Upper lobe of left lung (tissue), 6 donors: ENCODE measurements at regions not wholly inside any gene's neighbourhood (a gene's known extent, or its start where the extent isn't known, plus 50 kb on each side); places are given as distances from the start of the nearest gene placed in this dataset.

Experiments
- ATAC-seq, 2 donors: fragments of 200-7000 bp; cut with Tn5 transposase; one replicate each; pipeline ENCODE4 v1.9.1; 2022; ENCODE audit warnings: mild to moderate bottlenecking in 2 of 2, moderate library complexity in 2 of 2; ENCODE audit not compliant: low FRiP score in 2 of 2
- DNase-seq, 2 donors: peaks; one replicate each; pipeline ENCODE4 v3.0.0-alpha.2; 2019 to 2020
- H3K27ac ChIP-seq, 4 donors: fragments of 200-600 bp; sonication (generic); one replicate each; pipeline ENCODE4 v1.5.1; 2016 to 2019
- H3K27me3 ChIP-seq, 4 donors: fragments of 200-600 bp; sonication (generic); one replicate each; pipeline ENCODE4 v1.5.1; 2017 to 2019
- H3K36me3 ChIP-seq, 4 donors: fragments of 200-600 bp; sonication (generic); one replicate each; pipeline ENCODE4 v1.5.1; 2016 to 2019
- H3K4me1 ChIP-seq, 4 donors: fragments of 200-600 bp; sonication (generic); one replicate each; pipeline ENCODE4 v1.5.1; 2018 to 2019
- H3K4me3 ChIP-seq, 4 donors: fragments of 200-600 bp; sonication (generic); one replicate each; pipeline ENCODE4 v1.5.1; 2017 to 2019; ENCODE audit warnings: mild to moderate bottlenecking in 2 of 4, moderate library complexity in 1 of 4
- H3K9me3 ChIP-seq, 4 donors: fragments of 200-600 bp; sonication (generic); one replicate each; pipeline ENCODE4 v1.5.1; 2018 to 2019
- EP300 ChIP-seq, 4 donors: sonication (generic); formaldehyde crosslinking; IDR thresholded peaks; one replicate each; pipeline ENCODE4 v1.5.1; 2017; ENCODE audit warnings: antibody characterized with exemption in 4 of 4, control low read depth in 2 of 4
- POLR2A ChIP-seq, 4 donors: fragments of 450-650 bp; IDR thresholded peaks; one replicate each; pipeline ENCODE4 v1.5.1; 2016 to 2017; ENCODE audit warnings: antibody characterized with exemption in 4 of 4, mild to moderate bottlenecking in 2 of 4
- POLR2AphosphoS5 ChIP-seq, 2 donors: sonication (generic); formaldehyde crosslinking; IDR thresholded peaks; one replicate each; pipeline ENCODE4 v1.5.1; 2017; ENCODE audit warnings: antibody characterized with exemption in 2 of 2
- WGBS, 2 donors: methylation state at CpG; one replicate each; pipeline ENCODE4 v1.1.5; 2017 to 2018; 5-methylcytosine and 5-hydroxymethylcytosine counted together
- TF ChIP-seq, protein P1 (sequence below), 6 experiments: fragments of 450-650 bp in 4 of 6; fragments of 200-600 bp in 2 of 6; sonication (generic) in 2 of 6; IDR thresholded peaks; one replicate each; pipeline ENCODE4 v1.5.1; 2016 to 2019; ENCODE audit warnings: antibody characterized with exemption in 6 of 6
- donor health status: DM: no; HTN: no; CAD: no; lungs with moderate emphysema.
- donor health status: DM: no; HTN: yes; CAD: no; lungs with severe emphysema.

DNA sequence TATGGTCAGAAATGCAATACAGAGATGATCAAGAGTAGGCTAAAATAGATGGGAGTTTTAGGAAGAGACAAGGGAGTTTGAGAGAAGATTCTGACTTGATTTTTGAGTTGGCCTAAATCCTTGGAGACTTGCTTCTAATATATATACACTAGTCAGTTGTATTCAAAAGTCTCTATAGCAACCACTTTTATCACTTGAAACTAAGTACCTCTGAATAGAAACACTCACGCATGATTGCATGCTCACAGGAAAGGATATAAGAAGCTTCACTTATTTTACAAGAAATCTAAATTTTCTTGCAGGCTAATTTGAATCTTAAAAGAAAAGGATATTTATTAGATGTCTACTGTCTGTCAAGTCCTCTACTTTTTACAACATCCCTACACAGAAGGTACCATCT is 316.8 kb downstream of the SNAPC1 start:
- ATAC-seq, result no peak
- no peaks in the 10 kb centered on the region for H3K36me3 ChIP-seq
- no peaks in the 10 kb centered on the region for H3K27me3 ChIP-seq
- no peaks in the 10 kb centered on the region for H3K9me3 ChIP-seq
- no peaks in the 10 kb centered on the region for H3K4me1 ChIP-seq
- H3K27ac ChIP-seq, result no peak overlapping the region
- DNase-seq, result no peak
- 82 to 85% methylated on average over 1 of the region's 1 CpG for WGBS, 2 donors
- H3K4me3 ChIP-seq, result no peak overlapping the region
- TF ChIP-seq EP300 (IDR thresholded peaks at IDR 0.05), result no peak
- no peak for TF ChIP-seq POLR2AphosphoS5 (IDR thresholded peaks at IDR 0.05)
- no peak for TF ChIP-seq POLR2A (IDR thresholded peaks at IDR 0.05)
- TF ChIP-seq, protein P1, sequence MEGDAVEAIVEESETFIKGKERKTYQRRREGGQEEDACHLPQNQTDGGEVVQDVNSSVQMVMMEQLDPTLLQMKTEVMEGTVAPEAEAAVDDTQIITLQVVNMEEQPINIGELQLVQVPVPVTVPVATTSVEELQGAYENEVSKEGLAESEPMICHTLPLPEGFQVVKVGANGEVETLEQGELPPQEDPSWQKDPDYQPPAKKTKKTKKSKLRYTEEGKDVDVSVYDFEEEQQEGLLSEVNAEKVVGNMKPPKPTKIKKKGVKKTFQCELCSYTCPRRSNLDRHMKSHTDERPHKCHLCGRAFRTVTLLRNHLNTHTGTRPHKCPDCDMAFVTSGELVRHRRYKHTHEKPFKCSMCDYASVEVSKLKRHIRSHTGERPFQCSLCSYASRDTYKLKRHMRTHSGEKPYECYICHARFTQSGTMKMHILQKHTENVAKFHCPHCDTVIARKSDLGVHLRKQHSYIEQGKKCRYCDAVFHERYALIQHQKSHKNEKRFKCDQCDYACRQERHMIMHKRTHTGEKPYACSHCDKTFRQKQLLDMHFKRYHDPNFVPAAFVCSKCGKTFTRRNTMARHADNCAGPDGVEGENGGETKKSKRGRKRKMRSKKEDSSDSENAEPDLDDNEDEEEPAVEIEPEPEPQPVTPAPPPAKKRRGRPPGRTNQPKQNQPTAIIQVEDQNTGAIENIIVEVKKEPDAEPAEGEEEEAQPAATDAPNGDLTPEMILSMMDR (IDR thresholded peaks at IDR 0.05), result no peak

DNA sequence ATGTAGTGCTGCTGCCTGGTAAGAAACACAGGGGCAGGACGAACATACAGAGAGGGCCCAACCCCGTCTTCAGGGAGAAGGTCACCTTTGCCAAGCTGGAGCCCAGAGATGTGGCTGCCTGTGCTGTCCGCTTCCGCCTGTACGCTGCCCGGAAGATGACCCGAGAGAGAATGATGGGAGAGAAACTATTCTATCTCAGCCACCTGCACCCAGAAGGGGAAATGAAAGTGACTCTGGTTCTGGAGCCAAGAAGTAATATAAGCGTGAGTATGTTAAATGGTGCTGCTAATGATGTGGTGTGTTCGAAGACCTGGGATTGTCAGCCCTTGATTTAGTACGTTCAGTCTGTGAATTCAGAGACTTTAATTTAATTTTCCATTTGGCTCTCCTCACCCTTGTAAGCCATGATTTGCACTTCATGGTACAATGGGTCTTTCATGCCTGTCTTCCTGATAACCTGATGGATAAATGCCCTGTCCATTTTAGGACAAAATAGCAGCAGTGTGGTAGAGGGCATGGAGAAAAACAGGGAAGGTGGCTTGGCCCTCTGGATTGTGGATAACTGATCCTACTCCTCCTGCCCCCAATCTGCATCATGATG is 318.9 kb downstream of the SNAPC1 start:
- H3K27ac ChIP-seq, result no peak overlapping the region
- ATAC-seq (peak in 1 of 2 donors; percentile 7), DNase-seq (peak in 1 of 2 donors; percentile 6)
- TF ChIP-seq POLR2A (IDR thresholded peaks at IDR 0.05), result no peak
- TF ChIP-seq EP300 (IDR thresholded peaks at IDR 0.05), result no peak
- TF ChIP-seq, protein P1 (IDR thresholded peaks at IDR 0.05), result no peak
- TF ChIP-seq POLR2AphosphoS5 (IDR thresholded peaks at IDR 0.05), result no peak
- no peak overlapping the region for H3K4me3 ChIP-seq
- H3K27me3 ChIP-seq, result no peaks in the 10 kb centered on the region
- 89 to 91% methylated on average over 10 of the region's 10 CpGs for WGBS, 2 donors
- H3K9me3 ChIP-seq, result peaks cover 0 to 2% (median 0%) of the 10 kb centered on the region in 4 donors
- no peaks in the 10 kb centered on the region for H3K4me1 ChIP-seq
- no peaks in the 10 kb centered on the region for H3K36me3 ChIP-seq

DNA sequence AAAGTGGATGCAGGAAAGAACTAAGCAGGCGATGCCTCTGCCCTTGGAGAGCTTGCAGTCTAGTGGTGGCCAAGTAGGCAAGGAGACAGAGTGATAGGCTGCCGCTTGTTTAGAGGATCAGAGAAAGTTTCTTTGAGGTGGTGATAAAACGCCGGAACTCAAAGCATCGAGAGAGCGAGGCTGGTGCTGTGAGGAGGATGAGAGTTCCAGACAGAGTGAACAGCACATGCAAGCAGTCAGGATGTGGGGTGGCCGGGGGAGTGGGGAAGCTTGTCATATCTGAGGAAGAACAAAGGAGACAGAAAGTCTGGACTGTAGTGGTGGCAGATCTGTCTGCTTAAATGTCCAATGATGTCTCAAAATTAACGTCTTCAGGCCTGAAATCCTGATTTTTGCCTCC is 319.7 kb downstream of the SNAPC1 start:
- Histone ChIP-seq H3K27ac (no peak overlapping the region), H3K27me3 (no peaks in the 10 kb centered on the region), H3K4me1 (no peaks in the 10 kb centered on the region), H3K4me3 (no peak overlapping the region), H3K9me3 (peaks cover 0 to 2% (median 0%) of the 10 kb centered on the region in 4 donors), H3K36me3 (no peaks in the 10 kb centered on the region)
- TF ChIP-seq POLR2AphosphoS5 (IDR thresholded peaks at IDR 0.05) (no peak), POLR2A (IDR thresholded peaks at IDR 0.05) (no peak), EP300 (IDR thresholded peaks at IDR 0.05) (no peak)
- TF ChIP-seq, protein P1 (IDR thresholded peaks at IDR 0.05), result no peak
- 67 to 74% methylated on average over 8 of the region's 8 CpGs for whole genome bisulfite sequencing, 2 donors
- DNase-seq, result no peak
- no peak for ATAC-seq

DNA sequence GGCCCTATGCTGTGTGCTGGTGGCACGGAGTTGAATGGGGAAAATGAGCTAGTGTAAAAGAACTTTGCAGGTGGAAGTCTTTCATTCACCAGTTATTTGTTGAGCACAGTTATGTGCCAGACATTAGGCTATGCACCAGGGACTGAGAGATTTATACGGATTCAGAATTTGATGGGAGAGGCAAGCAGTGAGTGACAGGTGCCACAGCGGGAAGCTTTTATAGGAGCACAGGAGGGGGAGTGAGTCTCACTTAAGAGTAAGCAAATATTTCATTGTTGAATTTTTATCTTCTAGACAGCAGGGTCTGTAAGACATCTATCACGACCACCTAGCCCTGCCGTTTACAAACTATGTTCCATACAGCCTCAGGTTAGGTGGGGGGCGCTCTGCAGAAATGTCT is 320.6 kb downstream of the SNAPC1 start:
- Histone ChIP-seq H3K4me1 (no peaks in the 10 kb centered on the region), H3K27me3 (no peaks in the 10 kb centered on the region), H3K4me3 (no peak overlapping the region), H3K27ac (no peak overlapping the region), H3K9me3 (peaks cover 0 to 2% (median 0%) of the 10 kb centered on the region in 4 donors), H3K36me3 (no peaks in the 10 kb centered on the region)
- WGBS, 2 donors, result 68 to 72% methylated on average over 6 of the region's 6 CpGs
- no peak for ATAC-seq
- no peak for DNase-seq
- TF ChIP-seq POLR2A (IDR thresholded peaks at IDR 0.05) (no peak), EP300 (IDR thresholded peaks at IDR 0.05) (no peak), POLR2AphosphoS5 (IDR thresholded peaks at IDR 0.05) (no peak)
- TF ChIP-seq, protein P1 (IDR thresholded peaks at IDR 0.05), result no peak

DNA sequence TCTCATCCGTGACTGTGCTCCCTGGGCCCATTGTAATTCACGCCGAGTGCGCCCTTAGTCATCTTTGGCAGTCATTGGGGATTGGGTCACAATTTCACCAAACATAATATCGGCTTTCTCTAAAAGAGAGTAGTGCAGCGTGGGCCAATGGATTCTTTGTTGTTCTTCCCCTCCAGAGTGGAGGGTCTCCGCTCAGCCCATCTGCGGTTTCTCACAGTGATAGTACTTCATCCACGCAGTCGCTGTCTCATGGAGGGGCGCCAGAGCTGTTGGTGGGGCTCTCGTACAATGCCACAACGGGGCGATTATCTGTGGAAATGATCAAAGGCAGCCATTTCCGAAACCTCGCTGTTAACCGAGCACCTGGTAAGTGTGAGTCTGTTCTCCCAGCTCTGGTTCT is 321.8 kb downstream of the SNAPC1 start:
- Histone ChIP-seq H3K36me3 (no peaks in the 10 kb centered on the region), H3K4me1 (no peaks in the 10 kb centered on the region), H3K27me3 (no peaks in the 10 kb centered on the region), H3K9me3 (peaks cover 0 to 2% (median 0%) of the 10 kb centered on the region in 4 donors), H3K27ac (no peak overlapping the region), H3K4me3 (no peak overlapping the region)
- DNase-seq (no peak), ATAC-seq (no peak)
- 91 to 93% methylated on average over 17 of the region's 17 CpGs for WGBS, 2 donors
- no peak for TF ChIP-seq POLR2AphosphoS5 (IDR thresholded peaks at IDR 0.05)
